GM12878 (cell line): ENCODE measurements at regions not wholly inside any gene's neighbourhood (a gene's known extent, or its start where the extent isn't known, plus 50 kb on each side); places are given as distances from the start of the nearest gene placed in this dataset.

Source experiments
- EZH2 ChIP-seq: IDR thresholded peaks from 2 replicates; pipeline ENCODE4 v1.6.1; 2012; ENCODE audit warnings: low read depth, mild to moderate bottlenecking, control low read depth, inconsistent platforms, low read length, borderline replicate concordance; ENCODE audit not compliant: control insufficient read depth
- FOXM1 ChIP-seq: IDR thresholded peaks from 2 replicates; pipeline ENCODE4 v1.6.1; 2012; ENCODE audit warnings: low read depth, mild to moderate bottlenecking, inconsistent platforms, low read length, moderate library complexity
- LARP7 ChIP-seq: fragments of 450-650 bp; IDR thresholded peaks from 2 replicates; pipeline ENCODE4 v1.6.1; 2017; ENCODE audit warnings: mild to moderate bottlenecking
- NRF1 ChIP-seq: conservative IDR thresholded peaks from 2 replicates; pipeline ENCODE4 v1.6.1; 2011; ENCODE audit warnings: mild to moderate bottlenecking, low read depth, low read length, improper control_type of control experiment
- POLR2A ChIP-seq: IDR thresholded peaks from 2 replicates; pipeline ENCODE4 v1.6.1; 2011; ENCODE audit warnings: low read depth, mild to moderate bottlenecking, low read length
- YBX1 ChIP-seq: fragments of 450-650 bp; IDR thresholded peaks from 2 replicates; pipeline ENCODE4 v1.6.1; 2016; ENCODE audit warnings: antibody characterized with exemption
- ZNF274 ChIP-seq: IDR thresholded peaks from one replicate; pipeline ENCODE4 v1.8.0; 2011; ENCODE audit not compliant: insufficient read length, insufficient read depth
- TF ChIP-seq, protein P1 (sequence below): IDR thresholded peaks from 2 replicates; pipeline ENCODE4 v1.6.1; 2012; ENCODE audit warnings: low read depth, low read length, improper control_type of control experiment
- TF ChIP-seq, protein P2 (sequence below), 3 experiments: IDR thresholded peaks in 2 of 3; conservative IDR thresholded peaks in 1 of 3; 2 replicates each; pipeline ENCODE4 v1.5.1; 2011; ENCODE audit warnings: low read depth in 3 of 3, low read length in 3 of 3, mild to moderate bottlenecking in 3 of 3, control low read depth in 2 of 3, moderate library complexity in 2 of 3, inconsistent platforms in 1 of 3, mixed read lengths in 1 of 3; ENCODE audit not compliant: control insufficient read depth in 2 of 3, insufficient read depth in 1 of 3; ENCODE audit errors: extremely low read depth in 1 of 3
- TF ChIP-seq, protein P3 (sequence below): IDR thresholded peaks from 2 replicates; pipeline ENCODE4 v1.6.1; 2011; ENCODE audit warnings: low read depth, low read length, improper control_type of control experiment, borderline replicate concordance

- TF ChIP-seq NRF1: no peak
- TF ChIP-seq ZNF274: no peak
- TF ChIP-seq, protein P1, sequence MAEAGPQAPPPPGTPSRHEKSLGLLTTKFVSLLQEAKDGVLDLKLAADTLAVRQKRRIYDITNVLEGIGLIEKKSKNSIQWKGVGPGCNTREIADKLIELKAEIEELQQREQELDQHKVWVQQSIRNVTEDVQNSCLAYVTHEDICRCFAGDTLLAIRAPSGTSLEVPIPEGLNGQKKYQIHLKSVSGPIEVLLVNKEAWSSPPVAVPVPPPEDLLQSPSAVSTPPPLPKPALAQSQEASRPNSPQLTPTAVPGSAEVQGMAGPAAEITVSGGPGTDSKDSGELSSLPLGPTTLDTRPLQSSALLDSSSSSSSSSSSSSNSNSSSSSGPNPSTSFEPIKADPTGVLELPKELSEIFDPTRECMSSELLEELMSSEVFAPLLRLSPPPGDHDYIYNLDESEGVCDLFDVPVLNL: no peak
- TF ChIP-seq, protein P2, sequence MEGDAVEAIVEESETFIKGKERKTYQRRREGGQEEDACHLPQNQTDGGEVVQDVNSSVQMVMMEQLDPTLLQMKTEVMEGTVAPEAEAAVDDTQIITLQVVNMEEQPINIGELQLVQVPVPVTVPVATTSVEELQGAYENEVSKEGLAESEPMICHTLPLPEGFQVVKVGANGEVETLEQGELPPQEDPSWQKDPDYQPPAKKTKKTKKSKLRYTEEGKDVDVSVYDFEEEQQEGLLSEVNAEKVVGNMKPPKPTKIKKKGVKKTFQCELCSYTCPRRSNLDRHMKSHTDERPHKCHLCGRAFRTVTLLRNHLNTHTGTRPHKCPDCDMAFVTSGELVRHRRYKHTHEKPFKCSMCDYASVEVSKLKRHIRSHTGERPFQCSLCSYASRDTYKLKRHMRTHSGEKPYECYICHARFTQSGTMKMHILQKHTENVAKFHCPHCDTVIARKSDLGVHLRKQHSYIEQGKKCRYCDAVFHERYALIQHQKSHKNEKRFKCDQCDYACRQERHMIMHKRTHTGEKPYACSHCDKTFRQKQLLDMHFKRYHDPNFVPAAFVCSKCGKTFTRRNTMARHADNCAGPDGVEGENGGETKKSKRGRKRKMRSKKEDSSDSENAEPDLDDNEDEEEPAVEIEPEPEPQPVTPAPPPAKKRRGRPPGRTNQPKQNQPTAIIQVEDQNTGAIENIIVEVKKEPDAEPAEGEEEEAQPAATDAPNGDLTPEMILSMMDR (IDR thresholded peaks at IDR 0.05 in 2 of 3, conservative IDR thresholded peaks at IDR 0.05 in 1 of 3; ENCODE audit: control insufficient read depth in 2 of 3, extremely low read depth in 1 of 3, insufficient read depth in 1 of 3, low read depth in 3 of 3, low read length in 3 of 3): no peak
- TF ChIP-seq, protein P3, sequence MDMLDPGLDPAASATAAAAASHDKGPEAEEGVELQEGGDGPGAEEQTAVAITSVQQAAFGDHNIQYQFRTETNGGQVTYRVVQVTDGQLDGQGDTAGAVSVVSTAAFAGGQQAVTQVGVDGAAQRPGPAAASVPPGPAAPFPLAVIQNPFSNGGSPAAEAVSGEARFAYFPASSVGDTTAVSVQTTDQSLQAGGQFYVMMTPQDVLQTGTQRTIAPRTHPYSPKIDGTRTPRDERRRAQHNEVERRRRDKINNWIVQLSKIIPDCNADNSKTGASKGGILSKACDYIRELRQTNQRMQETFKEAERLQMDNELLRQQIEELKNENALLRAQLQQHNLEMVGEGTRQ: no peak
- TF ChIP-seq POLR2A: no peak
- no peak for TF ChIP-seq FOXM1
- TF ChIP-seq LARP7: no peak
- no peak for TF ChIP-seq EZH2
- no peak for TF ChIP-seq YBX1
Observed at GRCh38 chr5:143601357-143601756, 197.9 kb upstream of the NR3C1 start.
